Smooth muscle cell (in vitro differentiated cells): ENCODE measurements at regions not wholly inside any gene's neighbourhood (a gene's known extent, or its start where the extent isn't known, plus 50 kb on each side); places are given as distances from the start of the nearest gene placed in this dataset.
"Not testable (repeated sequence)": the region's sequence is repeated elsewhere in the genome, so short reads cannot be mapped to it uniquely, and the experiment has no call there.

Experiments
- DNase-seq: peaks from one replicate; lab custom pipeline; 2025; ENCODE audit not compliant: unreplicated experiment; lab: John Stamatoyannopoulos, UW
- H2AFZ ChIP-seq: fragments of 200-600 bp; sonication (generic); 2 replicates; pipeline ENCODE4 v1.6.0; 2016; ENCODE audit warnings: antibody characterized with exemption, low read depth, mild to moderate bottlenecking
- H3F3A ChIP-seq: fragments of 200-600 bp; sonication (generic); 2 replicates; pipeline ENCODE4 v1.6.0; 2017; ENCODE audit warnings: antibody characterized with exemption, low read depth
- H3K27ac ChIP-seq: fragments of 200-600 bp; sonication (generic); 2 replicates; pipeline ENCODE4 v1.5.1; 2016; ENCODE audit warnings: low read depth, mild to moderate bottlenecking
- H3K27me3 ChIP-seq: fragments of 200-600 bp; sonication (generic); 2 replicates; pipeline ENCODE4 v1.6.1; 2016; ENCODE audit warnings: low read depth, mild to moderate bottlenecking
- H3K36me3 ChIP-seq: fragments of 200-600 bp; sonication (generic); 2 replicates; pipeline ENCODE4 v1.5.1; 2016; ENCODE audit warnings: low read depth
- H3K4me1 ChIP-seq: fragments of 200-600 bp; sonication (generic); 2 replicates; pipeline ENCODE4 v1.5.1; 2016; ENCODE audit warnings: low read depth
- H3K4me2 ChIP-seq: fragments of 200-600 bp; sonication (generic); 2 replicates; pipeline ENCODE4 v1.6.0; 2016; ENCODE audit warnings: mild to moderate bottlenecking
- H3K4me3 ChIP-seq: fragments of 200-600 bp; sonication (generic); 2 replicates; pipeline ENCODE4 v1.5.1; 2016; ENCODE audit warnings: mild to moderate bottlenecking
- H3K79me2 ChIP-seq: fragments of 200-600 bp; sonication (generic); 2 replicates; pipeline ENCODE4 v1.6.0; 2016; ENCODE audit warnings: low read depth, mild to moderate bottlenecking
- H3K9ac ChIP-seq: fragments of 200-600 bp; sonication (generic); 2 replicates; pipeline ENCODE4 v1.6.0; 2016; ENCODE audit warnings: low read depth
- H3K9me3 ChIP-seq: fragments of 200-600 bp; sonication (generic); replicated peaks from 2 replicates; pipeline ENCODE4 v1.5.1; 2016; ENCODE audit warnings: low read depth
- H4K20me1 ChIP-seq: fragments of 200-600 bp; sonication (generic); 2 replicates; pipeline ENCODE4 v1.6.0; 2016; ENCODE audit warnings: low read depth
- CTCF ChIP-seq: fragments of 200-600 bp; sonication (generic); IDR thresholded peaks from 2 replicates; pipeline ENCODE4 v1.5.1; 2017; ENCODE audit warnings: borderline replicate concordance, mild to moderate bottlenecking, antibody characterized with exemption; ENCODE audit not compliant: insufficient read depth, poor library complexity, severe bottlenecking
- WGBS: methylation state at CpG from one replicate; pipeline ENCODE4 v1.1.7; 2016; ENCODE audit warnings: low lambda C conversion rate; 5-methylcytosine and 5-hydroxymethylcytosine counted together

- no peaks in the 10 kb centered on the region for H3K27me3 ChIP-seq
- H3K4me2 ChIP-seq: no peak overlapping the region
- no peak overlapping the region for H3K4me3 ChIP-seq
- H3K27ac ChIP-seq: no peak overlapping the region
- peak; percentile 21 for TF ChIP-seq CTCF
- 77% methylated on average over 2 of the region's 2 CpGs for WGBS
- no peaks in the 10 kb centered on the region for H3K36me3 ChIP-seq
- H2AFZ ChIP-seq: no peak overlapping the region
- H3K4me1 ChIP-seq: no peaks in the 10 kb centered on the region
- H3K9me3 ChIP-seq: no peaks in the 10 kb centered on the region
- DNase-seq: no peak
- H3F3A ChIP-seq: no peaks in the 10 kb centered on the region
- no peaks in the 10 kb centered on the region for H4K20me1 ChIP-seq
- no peaks in the 10 kb centered on the region for H3K79me2 ChIP-seq
- H3K9ac ChIP-seq: no peak overlapping the region
Measured at GRCh38 chr7:9600974-9601373, 1167.6 kb downstream of the NXPH1 start.

GRCh38 chr7:9603291-9603690 is 1169.9 kb downstream of the NXPH1 start:
- Histone ChIP-seq H3K4me2 (no peak overlapping the region), H3K79me2 (no peaks in the 10 kb centered on the region)

GRCh38 chr7:9608560-9608959 is 1175.2 kb downstream of the NXPH1 start:
- Histone ChIP-seq H3K4me3 (no peak overlapping the region), H2AFZ (no peak overlapping the region), H3K4me2 (no peak overlapping the region), H3K36me3 (no peaks in the 10 kb centered on the region), H4K20me1 (no peaks in the 10 kb centered on the region), H3K9me3 (no peaks in the 10 kb centered on the region), H3F3A (no peaks in the 10 kb centered on the region), H3K9ac (no peak overlapping the region), H3K27ac (no peak overlapping the region), H3K27me3 (no peaks in the 10 kb centered on the region), H3K79me2 (no peaks in the 10 kb centered on the region), H3K4me1 (no peaks in the 10 kb centered on the region)
- WGBS: 72% methylated on average over 1 of the region's 1 CpG
- TF ChIP-seq CTCF: no peak
- no peak for DNase-seq

More at GRCh38 chr7:9603291-9603690, 1169.9 kb downstream of the NXPH1 start:
- no peak for TF ChIP-seq CTCF
- H3K27me3 ChIP-seq: no peaks in the 10 kb centered on the region
- DNase-seq: no peak
- H3K4me3 ChIP-seq: no peak overlapping the region
- H3K4me1 ChIP-seq: no peaks in the 10 kb centered on the region
- no peak overlapping the region for H3K27ac ChIP-seq
- H3K9me3 ChIP-seq: no peaks in the 10 kb centered on the region
- H3K36me3 ChIP-seq: no peaks in the 10 kb centered on the region
- H2AFZ ChIP-seq: no peak overlapping the region
- H3K9ac ChIP-seq: no peak overlapping the region
- H4K20me1 ChIP-seq: no peaks in the 10 kb centered on the region
- no peaks in the 10 kb centered on the region for H3F3A ChIP-seq

GRCh38 chr7:9620899-9621298 is 1187.5 kb downstream of the NXPH1 start:
- H3K9ac ChIP-seq, H3K4me1 ChIP-seq, DNase-seq, H3K9me3 ChIP-seq, H3K27ac ChIP-seq, H3F3A ChIP-seq, H4K20me1 ChIP-seq, H2AFZ ChIP-seq, H3K27me3 ChIP-seq, H3K4me3 ChIP-seq, H3K4me2 ChIP-seq, H3K79me2 ChIP-seq, H3K36me3 ChIP-seq: not testable (repeated sequence)
- WGBS: 84% methylated on average over 6 of the region's 6 CpGs

GRCh38 chr7:9621306-9621902 is 1188.0 kb downstream of the NXPH1 start:
- H3K27me3 ChIP-seq, DNase-seq, H3K9ac ChIP-seq, H4K20me1 ChIP-seq, H3K4me1 ChIP-seq, H3K9me3 ChIP-seq, H3K36me3 ChIP-seq, H3F3A ChIP-seq, H3K79me2 ChIP-seq, H3K27ac ChIP-seq: not testable (repeated sequence)
- peak overlapping the region; percentile 66 for H2AFZ ChIP-seq
- 72% methylated on average over 22 of the region's 44 CpGs for WGBS
- H3K4me2 ChIP-seq: peak overlapping the region; percentile 71
- peak overlapping the region; percentile 36 for H3K4me3 ChIP-seq
